Endothelial cell of umbilical vein (primary cell): ENCODE measurements at regions not wholly inside any gene's neighbourhood (a gene's known extent, or its start where the extent isn't known, plus 50 kb on each side); places are given as distances from the start of the nearest gene placed in this dataset.

Experiments
- BruUV-seq: library from RNA; stranded (reverse); fragments of 400-500 nt; replicated peaks from 2 replicates; lab custom pipeline; 2021; lab: Mats Ljungman, UMichigan
- CTCF ChIA-PET: fragments of 300-600, 350-600 bp; sonication (Branson Sonifier 250); formaldehyde crosslinking; loops from one replicate; lab custom pipeline; 2021; ENCODE audit warnings: antibody characterized with exemption, inconsistent platforms; lab: Charles Lee
- POLR2A ChIA-PET: fragments of 300-600, 350-600 bp; sonication (Branson Sonifier 250); formaldehyde crosslinking; loops from one replicate; lab custom pipeline; 2021; ENCODE audit warnings: antibody characterized with exemption, inconsistent platforms; lab: Charles Lee
- DNase-seq: peaks from one replicate; pipeline ENCODE4 v3.0.0-alpha.2; 2011; ENCODE audit warnings: low read depth, low spot score
- FAIRE-seq: peaks from 2 replicates; lab custom pipeline; 2011; peaks lifted over from hg19 to GRCh38; lab: Jason Lieb, UNC
- H2AFZ ChIP-seq: 2 replicates; pipeline ENCODE4 v1.6.0; 2012; ENCODE audit warnings: low read depth, low read length, control low read depth, inconsistent platforms
- H3K27ac ChIP-seq: 2 replicates; pipeline ENCODE4 v1.5.1; 2011; ENCODE audit warnings: low read depth, mild to moderate bottlenecking, control low read depth, low read length, moderate library complexity; ENCODE audit not compliant: insufficient read depth
- H3K27me3 ChIP-seq, 2 experiments: 2 replicates each; pipeline versions ENCODE4 v1.6.0 to v1.6.1; 2011; ENCODE audit warnings: low read length in 2 of 2, mixed read lengths in 1 of 2; ENCODE audit not compliant: control insufficient read depth in 2 of 2, insufficient read depth in 2 of 2
- H3K36me3 ChIP-seq, 2 experiments: 2 replicates in 1 of 2; 3 replicates in 1 of 2; pipeline ENCODE4 v1.5.1; 2011; ENCODE audit warnings: low read length in 2 of 2, mild to moderate bottlenecking in 1 of 2, moderate library complexity in 1 of 2; ENCODE audit not compliant: control insufficient read depth in 2 of 2, insufficient read depth in 2 of 2; ENCODE audit errors: extremely low read depth in 1 of 2
- H3K4me1 ChIP-seq: 3 replicates; pipeline ENCODE4 v1.5.1; 2011; ENCODE audit warnings: mild to moderate bottlenecking, low read length; ENCODE audit not compliant: control insufficient read depth, insufficient read depth; ENCODE audit errors: extremely low read depth
- H3K4me2 ChIP-seq: 2 replicates; pipeline ENCODE4 v1.6.1; 2011; ENCODE audit warnings: low read length, control low read depth, mixed read lengths; ENCODE audit not compliant: insufficient read depth
- H3K4me3 ChIP-seq, 3 experiments: fragments of 200-600 bp in 1 of 3; sonication (generic), shearing (Covaris generic) in 1 of 3; replicated peaks in 1 of 3; 2 replicates each; pipeline ENCODE4 v1.5.1; 2011 to 2016; ENCODE audit warnings: control low read depth in 3 of 3, low read length in 3 of 3, mild to moderate bottlenecking in 2 of 3, inconsistent platforms in 1 of 3, low read depth in 1 of 3, moderate library complexity in 1 of 3; ENCODE audit not compliant: insufficient read depth in 1 of 3
- H3K79me2 ChIP-seq: 2 replicates; pipeline ENCODE4 v1.6.0; 2012; ENCODE audit warnings: low read length, inconsistent platforms; ENCODE audit not compliant: control insufficient read depth, insufficient read depth
- H3K9ac ChIP-seq: replicated peaks from 2 replicates; pipeline ENCODE3; 2011; ENCODE audit warnings: low read length, control low read depth; ENCODE audit not compliant: insufficient read depth; ENCODE audit errors: extremely low read depth
- H3K9me1 ChIP-seq: replicated peaks from 3 replicates; pipeline ENCODE4 v1.6.0; 2011; ENCODE audit warnings: mild to moderate bottlenecking, low read length; ENCODE audit not compliant: control insufficient read depth, insufficient read depth; ENCODE audit errors: extremely low read depth
- H3K9me3 ChIP-seq: replicated peaks from 2 replicates; pipeline ENCODE4 v1.5.1; 2012; ENCODE audit warnings: low read length, inconsistent platforms; ENCODE audit not compliant: control insufficient read depth, insufficient read depth
- H4K20me1 ChIP-seq: replicated peaks from 2 replicates; pipeline ENCODE3; 2011; ENCODE audit warnings: mild to moderate bottlenecking, low read length; ENCODE audit not compliant: control insufficient read depth, insufficient read depth; ENCODE audit errors: extremely low read depth
- FOS ChIP-seq: IDR thresholded peaks from 2 replicates; pipeline ENCODE4 v1.6.1; 2011; ENCODE audit warnings: mild to moderate bottlenecking, low read length, moderate library complexity, borderline replicate concordance; ENCODE audit not compliant: insufficient read depth
- GATA2 ChIP-seq: IDR thresholded peaks from 2 replicates; pipeline ENCODE4 v1.7.0; 2011; ENCODE audit warnings: low read depth, mild to moderate bottlenecking, moderate library complexity, mixed read lengths, low read length; ENCODE audit not compliant: insufficient read length, insufficient read depth
- JUN ChIP-seq: IDR thresholded peaks from 2 replicates; pipeline ENCODE4 v1.6.1; 2011; ENCODE audit warnings: borderline replicate concordance, low read depth; ENCODE audit not compliant: insufficient read length, insufficient read depth
- POLR2A ChIP-seq: IDR thresholded peaks from 2 replicates; pipeline ENCODE4 v1.6.1; 2012; ENCODE audit warnings: low read depth, mild to moderate bottlenecking, control low read depth, low read length
- POLR2AphosphoS5 ChIP-seq: IDR thresholded peaks from 2 replicates; pipeline ENCODE4 v1.6.1; 2012; ENCODE audit warnings: low read depth, mild to moderate bottlenecking, control low read depth, low read length, moderate library complexity; ENCODE audit not compliant: insufficient read depth
- dilution Hi-C: fragments of 300-500 bp; cut with MboI; formaldehyde crosslinking; loops from one replicate; pipeline ENCODE4 v1.15.0; 2019; ENCODE audit warnings: low sequenced_read_pairs; ENCODE audit not compliant: extremely low pct_ligation_motif_present
- intact Hi-C: fragments of 100-400 bp; cut with micrococcal nuclease; formaldehyde crosslinking; loops from one replicate; pipeline ENCODE4 v1.10.0; 2022
- TF ChIP-seq, protein P1 (sequence below), 2 donors: IDR thresholded peaks; 1 replicate in 1 of 2; 2 replicates in 1 of 2; pipeline ENCODE4 v1.5.1; 2011; ENCODE audit warnings: low read length in 2 of 2, mild to moderate bottlenecking in 2 of 2, moderate library complexity in 2 of 2, control low read depth in 1 of 2, inconsistent platforms in 1 of 2, low read depth in 1 of 2; ENCODE audit not compliant: insufficient read depth in 1 of 2; ENCODE audit errors: extremely low read depth in 1 of 2

DNA sequence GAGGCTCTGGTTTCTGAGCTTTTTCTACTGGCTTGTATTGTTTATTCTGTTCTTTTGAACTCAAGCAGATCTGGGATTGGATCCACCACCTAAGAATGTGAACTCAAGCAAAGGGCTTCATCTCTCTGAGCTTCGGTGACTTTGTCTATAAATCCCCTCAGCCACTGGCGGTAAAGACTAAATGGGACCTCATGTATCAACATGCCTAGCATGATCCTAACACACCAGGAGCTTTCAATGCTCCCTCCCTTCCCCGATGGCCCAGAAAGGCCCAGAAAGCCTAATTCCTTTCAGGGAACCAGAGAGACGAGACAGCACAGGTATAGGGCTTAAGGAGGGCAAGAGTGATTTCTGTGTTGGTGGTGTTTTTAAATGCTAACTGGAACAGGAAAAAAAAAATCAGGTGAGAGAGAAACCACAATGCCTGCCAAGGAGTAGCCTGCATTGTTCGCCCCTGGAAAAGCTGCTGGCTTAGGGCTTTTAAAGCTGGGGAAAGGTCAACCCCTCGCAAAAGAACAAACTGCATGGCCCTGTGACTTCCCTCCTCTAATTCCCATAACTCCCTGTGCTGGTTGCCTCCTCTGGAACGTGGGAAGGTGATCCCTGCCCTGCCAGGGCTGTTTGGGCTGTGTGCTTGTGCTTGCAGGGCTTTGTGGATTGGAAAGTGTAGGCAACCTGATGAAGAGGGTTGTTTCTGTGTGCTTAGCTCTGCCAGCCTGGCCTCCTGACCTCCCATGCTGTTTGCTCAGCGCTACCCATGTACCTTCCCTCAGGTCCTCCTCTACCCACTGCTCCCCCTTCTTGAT lies 147.0 kb downstream of the PLPP3 start:
- ChIA-PET POLR2A (no interaction called here), CTCF (no interaction called here)
- FAIRE-seq (no peak), DNase-seq (no peak)
- BruUV-seq = no TSS peak
- intact Hi-C loops (no loop called here), dilution Hi-C loops (no loop called here)
- Histone ChIP-seq H3K36me3 (no peaks in the 10 kb centered on the region), H3K4me2 (no peak overlapping the region), H2AFZ (no peak overlapping the region), H3K27ac (no peak overlapping the region), H3K4me3 (no peak overlapping the region), H3K9me1 (no peaks in the 10 kb centered on the region), H3K79me2 (no peaks in the 10 kb centered on the region), H3K4me1 (no peaks in the 10 kb centered on the region), H3K27me3 (no peaks in the 10 kb centered on the region), H3K9ac (no peak overlapping the region), H4K20me1 (no peaks in the 10 kb centered on the region), H3K9me3 (no peaks in the 10 kb centered on the region)
- TF ChIP-seq, protein P1, sequence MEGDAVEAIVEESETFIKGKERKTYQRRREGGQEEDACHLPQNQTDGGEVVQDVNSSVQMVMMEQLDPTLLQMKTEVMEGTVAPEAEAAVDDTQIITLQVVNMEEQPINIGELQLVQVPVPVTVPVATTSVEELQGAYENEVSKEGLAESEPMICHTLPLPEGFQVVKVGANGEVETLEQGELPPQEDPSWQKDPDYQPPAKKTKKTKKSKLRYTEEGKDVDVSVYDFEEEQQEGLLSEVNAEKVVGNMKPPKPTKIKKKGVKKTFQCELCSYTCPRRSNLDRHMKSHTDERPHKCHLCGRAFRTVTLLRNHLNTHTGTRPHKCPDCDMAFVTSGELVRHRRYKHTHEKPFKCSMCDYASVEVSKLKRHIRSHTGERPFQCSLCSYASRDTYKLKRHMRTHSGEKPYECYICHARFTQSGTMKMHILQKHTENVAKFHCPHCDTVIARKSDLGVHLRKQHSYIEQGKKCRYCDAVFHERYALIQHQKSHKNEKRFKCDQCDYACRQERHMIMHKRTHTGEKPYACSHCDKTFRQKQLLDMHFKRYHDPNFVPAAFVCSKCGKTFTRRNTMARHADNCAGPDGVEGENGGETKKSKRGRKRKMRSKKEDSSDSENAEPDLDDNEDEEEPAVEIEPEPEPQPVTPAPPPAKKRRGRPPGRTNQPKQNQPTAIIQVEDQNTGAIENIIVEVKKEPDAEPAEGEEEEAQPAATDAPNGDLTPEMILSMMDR (IDR thresholded peaks at IDR 0.05; ENCODE audit: extremely low read depth in 1 of 2, insufficient read depth in 1 of 2, low read depth in 1 of 2, low read length in 2 of 2) = no peak
- TF ChIP-seq GATA2 (no peak), FOS (no peak), POLR2A (no peak), JUN (no peak), POLR2AphosphoS5 (no peak)
